SK-N-MC (cell line): ENCODE measurements at regions not wholly inside any gene's neighbourhood (a gene's known extent, or its start where the extent isn't known, plus 50 kb on each side); places are given as distances from the start of the nearest gene placed in this dataset.
A peak's percentile ranks its signal among the peaks of the same experiment; 100 is the strongest.
"Not testable (repeated sequence)": the region's sequence is repeated elsewhere in the genome, so short reads cannot be mapped to it uniquely, and the experiment has no call there.

Experiments used
- DNase-seq: peaks from one replicate; pipeline ENCODE4 v3.0.0-alpha.2; 2011; ENCODE audit warnings: low read depth, low spot score
- H3K27ac ChIP-seq: fragments of 200-600 bp; sonication (generic); 2 replicates; pipeline ENCODE4 v1.5.1; 2016; ENCODE audit warnings: mixed run types
- H3K36me3 ChIP-seq: fragments of 200-600 bp; sonication (generic); 2 replicates; pipeline ENCODE4 v1.6.1; 2017; ENCODE audit warnings: antibody characterized with exemption, low read length, mixed read lengths; ENCODE audit not compliant: insufficient read depth
- H3K4me3 ChIP-seq: fragments of 200-600 bp; sonication (generic); 2 replicates; pipeline ENCODE4 v1.5.1; 2016
- H3K9ac ChIP-seq: fragments of 200-600 bp; sonication (generic); 2 replicates; pipeline ENCODE4 v1.8.0; 2017; ENCODE audit warnings: mixed run types, mixed read lengths; ENCODE audit not compliant: insufficient read length
- H3K9me3 ChIP-seq: fragments of 200-600 bp; sonication (generic); 2 replicates; pipeline ENCODE4 v1.6.1; 2017; ENCODE audit warnings: low read depth, mild to moderate bottlenecking, antibody characterized with exemption, low read length, moderate library complexity, mixed read lengths
- EZH2 ChIP-seq: fragments of 200-600 bp; sonication (generic); IDR thresholded peaks from one replicate; pipeline ENCODE4 v1.6.1; 2017; ENCODE audit warnings: antibody characterized with exemption
- FOXP2 ChIP-seq: optimal IDR thresholded peaks from 2 replicates; pipeline ENCODE3; 2011; ENCODE audit warnings: mild to moderate bottlenecking, moderate library complexity; ENCODE audit not compliant: insufficient read depth; ENCODE audit errors: extremely low read length, control extremely low read depth
- POLR2AphosphoS5 ChIP-seq: IDR thresholded peaks from 2 replicates; pipeline ENCODE4 v1.6.1; 2012; ENCODE audit warnings: mild to moderate bottlenecking, low read depth, low read length, borderline replicate concordance

DNA sequence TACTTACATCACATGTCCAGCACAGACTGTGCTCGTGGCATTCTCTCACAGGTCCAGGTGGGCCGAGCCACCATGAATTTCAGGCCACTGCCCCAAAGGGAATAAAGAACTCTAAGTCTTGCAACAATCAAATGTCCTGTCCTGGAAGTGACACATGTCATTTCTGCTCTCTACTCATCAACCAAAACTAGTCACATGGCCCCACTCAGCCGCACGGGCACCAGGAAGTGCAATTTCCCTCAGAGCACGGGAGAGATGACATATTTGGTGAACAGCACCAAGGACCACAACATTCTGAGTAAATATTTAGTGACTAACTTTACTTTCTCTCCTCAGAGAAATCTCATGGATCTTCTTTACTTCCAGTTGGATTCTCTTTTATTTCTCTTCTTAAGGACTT lies 131.1 kb upstream of the TUT7 start:
- TF ChIP-seq POLR2AphosphoS5 (no peak), EZH2 (no peak), FOXP2 (no peak)
- no peak overlapping the region for H3K4me3 ChIP-seq
- H3K36me3 ChIP-seq = no peaks in the 10 kb centered on the region
- H3K9me3 ChIP-seq = no peaks in the 10 kb centered on the region
- H3K27ac ChIP-seq = no peak overlapping the region
- peak overlapping the region; percentile 30 for H3K9ac ChIP-seq
- DNase-seq = no peak

DNA sequence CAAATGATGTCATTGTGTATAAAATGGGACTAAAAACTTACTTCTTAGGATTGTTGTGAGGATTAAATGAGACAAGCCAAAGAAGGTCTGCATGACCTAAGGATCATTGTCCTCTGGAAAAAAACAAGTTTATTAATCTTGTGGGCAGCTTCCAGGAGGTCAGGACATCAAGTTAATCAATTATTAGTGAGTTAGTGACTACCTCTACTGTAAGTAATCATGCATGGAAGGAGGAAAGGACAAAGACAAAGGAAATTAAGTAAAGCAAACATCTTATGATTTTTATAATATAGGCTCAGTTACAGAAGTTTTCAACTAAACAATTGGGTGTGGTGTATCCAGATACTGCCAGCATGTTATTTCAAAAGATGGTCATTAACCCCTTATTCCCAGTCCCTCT lies 129.3 kb upstream of the TUT7 start:
- Histone ChIP-seq H3K27ac (no peak overlapping the region), H3K4me3 (no peak overlapping the region), H3K9ac (no peak overlapping the region), H3K36me3 (no peaks in the 10 kb centered on the region), H3K9me3 (no peaks in the 10 kb centered on the region)
- no peak for TF ChIP-seq POLR2AphosphoS5
- TF ChIP-seq EZH2 = no peak
- no peak for TF ChIP-seq FOXP2
- no peak for DNase-seq

DNA sequence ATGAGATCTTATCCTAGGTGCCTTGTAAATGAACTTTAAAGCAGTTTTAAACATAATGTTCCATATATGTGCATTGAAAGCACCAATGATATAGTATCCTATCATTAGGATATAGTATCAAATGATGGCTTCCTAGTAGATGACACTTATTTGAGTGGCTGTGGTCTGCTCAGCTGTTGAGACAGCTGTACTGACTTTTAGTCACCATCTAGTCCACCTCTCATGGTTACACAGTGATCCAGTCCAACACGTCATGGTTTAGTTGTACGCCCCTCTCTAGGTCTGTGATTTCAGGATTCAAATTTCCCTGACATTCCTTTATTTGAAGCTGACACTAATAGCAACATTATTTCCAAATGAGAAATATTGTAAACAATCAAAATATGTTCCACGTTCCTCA lies 127.3 kb upstream of the TUT7 start:
- no peak overlapping the region for H3K4me3 ChIP-seq
- H3K27ac ChIP-seq = no peak overlapping the region
- H3K36me3 ChIP-seq = no peaks in the 10 kb centered on the region
- no peak for DNase-seq
- no peaks in the 10 kb centered on the region for H3K9me3 ChIP-seq
- TF ChIP-seq EZH2 = no peak
- no peak for TF ChIP-seq FOXP2
- TF ChIP-seq POLR2AphosphoS5 = no peak
- H3K9ac ChIP-seq = no peak overlapping the region

- H3K9ac ChIP-seq, H3K36me3 ChIP-seq, H3K4me3 ChIP-seq, H3K27ac ChIP-seq, DNase-seq, H3K9me3 ChIP-seq: not testable (repeated sequence)
Observed at GRCh38 chr9:86475255-86475654, 121.0 kb upstream of the TUT7 start.

GRCh38 chr9:86471171-86471815 lies 117.1 kb upstream of the TUT7 start:
- no peaks in the 10 kb centered on the region for H3K36me3 ChIP-seq
- H3K9ac ChIP-seq = no peak overlapping the region
- no peak for DNase-seq
- no peak overlapping the region for H3K27ac ChIP-seq
- TF ChIP-seq POLR2AphosphoS5 = no peak
- TF ChIP-seq FOXP2 = no peak
- no peak for TF ChIP-seq EZH2
- H3K9me3 ChIP-seq = no peaks in the 10 kb centered on the region
- no peak overlapping the region for H3K4me3 ChIP-seq

GRCh38 chr9:86470326-86470725 lies 116.1 kb upstream of the TUT7 start:
- Histone ChIP-seq H3K27ac (no peak overlapping the region), H3K9me3 (no peaks in the 10 kb centered on the region), H3K36me3 (no peaks in the 10 kb centered on the region), H3K4me3 (no peak overlapping the region), H3K9ac (no peak overlapping the region)
- TF ChIP-seq FOXP2 = no peak
- no peak for TF ChIP-seq EZH2
- TF ChIP-seq POLR2AphosphoS5 = no peak
- DNase-seq = no peak

DNA sequence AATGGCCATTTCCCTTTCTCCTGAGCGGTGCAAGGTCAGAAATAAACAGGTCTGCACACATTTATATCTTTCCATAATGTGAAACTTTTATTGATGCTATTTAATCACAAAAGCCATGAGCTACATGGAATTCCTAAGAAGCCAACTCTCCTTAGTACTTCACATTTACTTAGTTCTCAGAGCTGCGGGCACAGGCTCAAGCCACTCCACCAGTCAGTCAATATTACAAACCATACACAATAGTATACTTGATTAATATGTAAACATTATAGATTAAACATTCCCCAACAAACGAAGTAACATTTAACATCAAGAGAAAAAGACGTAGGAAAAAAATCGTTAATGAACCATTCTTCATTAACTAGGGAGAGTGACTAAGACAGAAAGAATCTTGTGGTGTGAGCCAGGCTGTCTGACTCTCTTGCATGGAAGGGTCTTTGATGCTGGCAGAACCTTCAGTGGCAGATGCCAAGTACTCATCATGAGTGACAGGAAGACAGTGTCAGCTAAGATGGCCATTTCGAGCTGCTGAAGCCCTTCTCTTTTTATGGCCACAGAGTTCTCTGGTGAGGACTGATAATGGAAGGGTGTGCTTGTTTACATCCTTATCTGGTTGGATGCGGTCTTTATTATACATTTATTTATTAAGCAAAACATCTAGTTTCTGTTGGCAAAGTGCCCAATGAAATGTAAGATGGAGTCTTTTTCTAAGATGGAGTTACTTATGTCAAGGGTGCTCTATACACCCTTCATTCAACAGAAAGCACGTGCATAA lies 115.5 kb upstream of the TUT7 start:
- no peaks in the 10 kb centered on the region for H3K36me3 ChIP-seq
- H3K9me3 ChIP-seq = no peaks in the 10 kb centered on the region
- H3K27ac ChIP-seq = no peak overlapping the region
- TF ChIP-seq EZH2 (no peak), FOXP2 (no peak), POLR2AphosphoS5 (no peak)
- no peak for DNase-seq
- no peak overlapping the region for H3K9ac ChIP-seq
- no peak overlapping the region for H3K4me3 ChIP-seq

DNA sequence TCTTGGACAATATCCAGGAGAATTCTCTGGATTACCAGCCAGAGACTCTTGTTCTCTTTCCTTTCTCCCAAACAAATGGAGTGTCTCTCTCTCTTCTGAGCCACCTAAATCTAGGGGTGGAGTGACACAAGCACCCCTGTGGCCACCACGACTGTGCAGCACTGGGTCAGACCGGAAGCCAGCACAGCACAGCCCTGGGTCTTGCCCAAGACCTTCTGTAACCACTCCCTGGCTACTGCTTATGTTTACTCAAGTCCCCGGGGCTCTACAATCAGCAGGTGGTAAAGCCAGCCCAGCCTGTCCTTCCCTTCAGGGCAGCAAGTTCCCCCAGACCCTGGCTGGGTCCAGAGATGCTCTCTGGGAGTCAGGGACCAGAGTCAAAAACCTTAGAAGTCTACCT lies 110.0 kb upstream of the TUT7 start:
- Histone ChIP-seq H3K9ac (no peak overlapping the region), H3K9me3 (no peaks in the 10 kb centered on the region), H3K27ac (no peak overlapping the region), H3K36me3 (no peaks in the 10 kb centered on the region), H3K4me3 (no peak overlapping the region)
- no peak for TF ChIP-seq FOXP2
- TF ChIP-seq EZH2 = no peak
- no peak for TF ChIP-seq POLR2AphosphoS5
- DNase-seq = no peak
